Epithelial cell of esophagus (primary cell): ENCODE measurements at regions not wholly inside any gene's neighbourhood (a gene's known extent, or its start where the extent isn't known, plus 50 kb on each side); places are given as distances from the start of the nearest gene placed in this dataset.
A peak's percentile ranks its signal among the peaks of the same experiment; 100 is the strongest.
"Not testable (repeated sequence)": the region's sequence is repeated elsewhere in the genome, so short reads cannot be mapped to it uniquely, and the experiment has no call there.

ENCODE experiments used
- DNase-seq: peaks from one replicate; pipeline ENCODE4 v3.0.0; 2010; ENCODE audit warnings: low read depth
- H3K4me3 ChIP-seq: 2 replicates; pipeline ENCODE4 v1.5.1; 2011; ENCODE audit warnings: mild to moderate bottlenecking, low read length, control low read depth
- TF ChIP-seq, protein P1 (sequence below): IDR thresholded peaks from 2 replicates; pipeline ENCODE4 v1.5.1; 2011; ENCODE audit warnings: low read depth, mild to moderate bottlenecking, low read length, control low read depth, inconsistent platforms; ENCODE audit not compliant: insufficient read depth; ENCODE audit errors: missing control alignments

DNA sequence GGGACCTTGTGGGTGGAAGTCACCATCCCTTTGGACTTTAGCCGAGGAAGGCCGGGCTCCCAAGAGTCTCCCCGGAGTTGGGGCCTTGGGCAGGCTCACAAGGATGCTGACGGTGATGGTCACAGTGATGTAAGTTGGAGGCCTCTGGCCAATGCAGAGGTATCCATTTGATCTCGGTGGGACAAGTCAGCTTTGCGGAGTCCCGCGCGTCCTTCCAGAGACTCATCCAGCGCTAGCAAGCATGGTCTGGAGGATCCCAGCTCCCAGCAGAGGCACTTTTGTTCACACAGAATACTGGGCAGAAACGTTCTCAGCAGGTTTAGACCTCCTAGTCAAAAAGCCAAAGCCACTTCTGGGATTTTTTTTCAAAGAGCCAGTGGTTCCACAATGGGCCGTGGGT lies 103.8 kb upstream of the ANKRD30BL start:
- not testable (repeated sequence) for DNase-seq, H3K4me3 ChIP-seq

- H3K4me3 ChIP-seq = no peak overlapping the region
- DNase-seq = peak; percentile 4
- TF ChIP-seq, protein P1, sequence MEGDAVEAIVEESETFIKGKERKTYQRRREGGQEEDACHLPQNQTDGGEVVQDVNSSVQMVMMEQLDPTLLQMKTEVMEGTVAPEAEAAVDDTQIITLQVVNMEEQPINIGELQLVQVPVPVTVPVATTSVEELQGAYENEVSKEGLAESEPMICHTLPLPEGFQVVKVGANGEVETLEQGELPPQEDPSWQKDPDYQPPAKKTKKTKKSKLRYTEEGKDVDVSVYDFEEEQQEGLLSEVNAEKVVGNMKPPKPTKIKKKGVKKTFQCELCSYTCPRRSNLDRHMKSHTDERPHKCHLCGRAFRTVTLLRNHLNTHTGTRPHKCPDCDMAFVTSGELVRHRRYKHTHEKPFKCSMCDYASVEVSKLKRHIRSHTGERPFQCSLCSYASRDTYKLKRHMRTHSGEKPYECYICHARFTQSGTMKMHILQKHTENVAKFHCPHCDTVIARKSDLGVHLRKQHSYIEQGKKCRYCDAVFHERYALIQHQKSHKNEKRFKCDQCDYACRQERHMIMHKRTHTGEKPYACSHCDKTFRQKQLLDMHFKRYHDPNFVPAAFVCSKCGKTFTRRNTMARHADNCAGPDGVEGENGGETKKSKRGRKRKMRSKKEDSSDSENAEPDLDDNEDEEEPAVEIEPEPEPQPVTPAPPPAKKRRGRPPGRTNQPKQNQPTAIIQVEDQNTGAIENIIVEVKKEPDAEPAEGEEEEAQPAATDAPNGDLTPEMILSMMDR = no peak
Observed at GRCh38 chr2:132267105-132267497, 105.3 kb upstream of the ANKRD30BL start.

GRCh38 chr2:132267498-132268283 lies 105.9 kb upstream of the ANKRD30BL start:
- DNase-seq = peak; percentile 49
- peak overlapping the region; percentile 8 for H3K4me3 ChIP-seq

DNA sequence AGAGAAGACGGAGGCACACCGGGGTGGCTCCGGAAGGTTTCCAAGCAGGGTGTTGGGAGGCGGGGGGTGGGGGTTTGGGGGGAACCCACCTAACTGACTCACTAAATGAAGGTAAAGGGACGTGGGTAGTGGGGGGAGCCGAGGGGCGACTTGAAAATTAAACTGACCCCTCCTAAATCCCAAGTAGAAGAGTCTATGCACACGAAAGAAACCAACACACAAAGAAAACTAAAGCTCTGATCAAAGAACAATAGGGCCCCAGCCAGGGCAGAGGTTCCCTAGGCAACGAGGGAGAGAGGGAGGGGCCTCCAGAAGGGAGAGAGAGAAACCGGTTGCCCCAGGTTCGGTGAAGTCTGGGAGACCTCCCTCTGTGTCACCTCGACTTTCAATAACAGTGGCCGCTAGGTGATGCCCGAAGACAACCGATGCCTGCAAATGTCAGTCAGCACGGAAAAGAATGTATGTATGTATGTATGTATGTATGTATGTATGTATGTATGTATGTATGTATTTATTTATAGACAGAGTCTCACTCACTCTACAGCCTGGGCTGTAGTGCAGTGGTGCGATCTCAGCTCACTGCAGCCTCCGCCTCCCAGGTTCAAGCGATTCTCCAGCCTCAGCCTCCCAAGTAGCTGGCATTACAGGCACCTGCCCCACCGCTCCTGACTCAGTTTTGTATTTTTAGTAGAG lies 106.7 kb upstream of the ANKRD30BL start:
- TF ChIP-seq, protein P1 = peak; percentile 61
- H3K4me3 ChIP-seq = not testable (repeated sequence)
- DNase-seq = peak; percentile 93

DNA sequence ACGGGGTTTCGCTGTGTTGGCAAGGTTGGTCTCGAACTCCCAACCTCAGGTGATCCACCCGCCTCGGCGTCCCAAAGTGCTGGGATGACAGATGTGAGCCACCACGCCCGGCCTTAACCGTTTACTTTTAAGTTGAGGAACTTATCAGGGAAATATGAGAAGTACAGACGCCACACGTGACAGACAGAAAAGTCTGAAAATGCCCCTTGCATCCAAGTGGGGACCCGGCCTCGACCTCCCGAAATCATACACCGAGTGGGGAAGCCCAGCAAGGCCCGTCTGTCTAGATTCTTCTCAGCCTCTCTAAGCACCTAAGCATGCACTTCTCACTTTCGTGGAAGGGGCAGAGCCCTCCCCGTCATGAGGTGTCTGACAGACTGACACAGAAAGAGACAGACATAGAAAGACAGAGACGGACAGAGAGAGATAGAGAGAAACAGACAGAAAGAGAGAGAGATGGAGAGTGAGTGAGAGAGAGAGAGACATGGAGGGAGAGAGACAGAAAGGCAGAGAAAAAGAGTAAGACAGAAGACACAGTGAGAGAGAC lies 107.3 kb upstream of the ANKRD30BL start:
- no peak overlapping the region for H3K4me3 ChIP-seq
- DNase-seq = no peak
- TF ChIP-seq, protein P1 = no peak

GRCh38 chr2:132270255-132270654 lies 108.5 kb upstream of the ANKRD30BL start:
- no peak overlapping the region for H3K4me3 ChIP-seq
- DNase-seq = no peak
- TF ChIP-seq, protein P1 = no peak

DNA sequence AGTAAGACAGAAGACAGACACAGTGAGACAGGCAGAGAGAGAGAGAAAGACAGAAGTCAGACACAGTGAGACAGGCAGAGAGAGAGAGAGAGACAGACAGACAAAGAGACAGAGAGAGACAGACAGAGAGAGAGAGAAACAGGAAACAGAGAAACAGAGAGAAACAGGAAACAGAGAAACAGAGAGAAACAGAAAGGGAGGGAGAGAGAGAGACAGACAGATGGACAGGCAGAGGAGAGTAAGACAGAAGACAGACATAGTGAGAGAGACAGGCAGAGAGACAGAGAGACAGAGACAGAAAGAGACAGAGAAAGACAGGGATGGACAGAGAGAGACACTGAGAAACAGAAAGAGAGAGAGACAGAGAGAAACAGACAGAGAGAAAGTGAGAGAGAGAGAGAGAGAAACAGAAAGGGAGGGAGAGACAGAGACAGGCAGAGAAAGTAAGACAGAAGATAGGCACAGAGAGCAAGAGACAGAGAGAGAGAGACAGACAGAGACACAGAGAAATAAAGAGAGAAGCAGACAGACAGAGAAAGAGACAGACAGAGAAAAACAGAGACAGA lies 109.3 kb upstream of the ANKRD30BL start:
- no peak for DNase-seq
- H3K4me3 ChIP-seq = no peak overlapping the region
- TF ChIP-seq, protein P1 = no peak

GRCh38 chr2:132271794-132272193 lies 110.0 kb upstream of the ANKRD30BL start:
- H3K4me3 ChIP-seq, DNase-seq: not testable (repeated sequence)
